ENCODE measurements at regions not wholly inside any gene's neighbourhood (a gene's known extent, or its start where the extent isn't known, plus 50 kb on each side); places are given as distances from the start of the nearest gene placed in this dataset.

- TF ChIP-seq, protein P1, sequence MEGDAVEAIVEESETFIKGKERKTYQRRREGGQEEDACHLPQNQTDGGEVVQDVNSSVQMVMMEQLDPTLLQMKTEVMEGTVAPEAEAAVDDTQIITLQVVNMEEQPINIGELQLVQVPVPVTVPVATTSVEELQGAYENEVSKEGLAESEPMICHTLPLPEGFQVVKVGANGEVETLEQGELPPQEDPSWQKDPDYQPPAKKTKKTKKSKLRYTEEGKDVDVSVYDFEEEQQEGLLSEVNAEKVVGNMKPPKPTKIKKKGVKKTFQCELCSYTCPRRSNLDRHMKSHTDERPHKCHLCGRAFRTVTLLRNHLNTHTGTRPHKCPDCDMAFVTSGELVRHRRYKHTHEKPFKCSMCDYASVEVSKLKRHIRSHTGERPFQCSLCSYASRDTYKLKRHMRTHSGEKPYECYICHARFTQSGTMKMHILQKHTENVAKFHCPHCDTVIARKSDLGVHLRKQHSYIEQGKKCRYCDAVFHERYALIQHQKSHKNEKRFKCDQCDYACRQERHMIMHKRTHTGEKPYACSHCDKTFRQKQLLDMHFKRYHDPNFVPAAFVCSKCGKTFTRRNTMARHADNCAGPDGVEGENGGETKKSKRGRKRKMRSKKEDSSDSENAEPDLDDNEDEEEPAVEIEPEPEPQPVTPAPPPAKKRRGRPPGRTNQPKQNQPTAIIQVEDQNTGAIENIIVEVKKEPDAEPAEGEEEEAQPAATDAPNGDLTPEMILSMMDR (optimal IDR thresholded peaks at IDR 0.05 in 1 of 3, IDR thresholded peaks at IDR 0.05 in 1 of 3, conservative IDR thresholded peaks at IDR 0.05 in 1 of 3; ENCODE audit: extremely low read depth in 1 of 3, insufficient read depth in 2 of 3, low read length in 3 of 3) = no peak
- no peak for TF ChIP-seq EZH2 (IDR thresholded peaks at IDR 0.05; ENCODE audit: low read length)
These were observed 535.1 kb downstream of the CDH11 start for GRCh38 chr16:64586781-64587180.

Data from keratinocyte (primary cell).